VCaP (cell line): ENCODE measurements at regions not wholly inside any gene's neighbourhood (a gene's known extent, or its start where the extent isn't known, plus 50 kb on each side); places are given as distances from the start of the nearest gene placed in this dataset.
A peak's percentile ranks its signal among the peaks of the same experiment; 100 is the strongest.
"Not testable (repeated sequence)": the region's sequence is repeated elsewhere in the genome, so short reads cannot be mapped to it uniquely, and the experiment has no call there.

Experiments
- H3K27ac ChIP-seq: fragments of 450-650 bp; 2 replicates; pipeline ENCODE4 v1.5.1; 2017
- TF ChIP-seq, protein P1 (sequence below): fragments of 450-650 bp; conservative IDR thresholded peaks from 2 replicates; pipeline ENCODE4 v1.5.1; 2017; ENCODE audit warnings: mild to moderate bottlenecking, moderate library complexity

DNA sequence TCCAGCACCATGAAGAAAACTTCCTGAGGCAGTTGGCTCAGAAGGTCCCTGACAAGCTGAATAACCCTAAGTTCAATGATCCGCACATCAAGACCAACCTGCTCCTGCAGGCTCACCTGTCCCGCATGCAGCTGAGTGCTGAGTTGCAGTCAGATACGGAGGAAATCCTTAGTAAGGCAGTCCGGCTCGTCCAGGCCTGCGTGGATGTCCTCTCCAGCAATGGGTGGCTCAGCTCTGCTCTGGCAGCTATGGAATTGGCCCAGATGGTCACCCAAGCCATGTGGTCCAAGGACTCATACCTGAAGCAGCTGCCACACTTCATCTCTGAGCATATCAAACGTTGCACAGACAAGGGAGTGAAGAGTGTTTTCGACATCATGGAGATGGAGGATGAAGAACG, 88.4 kb upstream of the SMURF2 start:
- peak overlapping the region; percentile 60 for H3K27ac ChIP-seq
- TF ChIP-seq, protein P1, sequence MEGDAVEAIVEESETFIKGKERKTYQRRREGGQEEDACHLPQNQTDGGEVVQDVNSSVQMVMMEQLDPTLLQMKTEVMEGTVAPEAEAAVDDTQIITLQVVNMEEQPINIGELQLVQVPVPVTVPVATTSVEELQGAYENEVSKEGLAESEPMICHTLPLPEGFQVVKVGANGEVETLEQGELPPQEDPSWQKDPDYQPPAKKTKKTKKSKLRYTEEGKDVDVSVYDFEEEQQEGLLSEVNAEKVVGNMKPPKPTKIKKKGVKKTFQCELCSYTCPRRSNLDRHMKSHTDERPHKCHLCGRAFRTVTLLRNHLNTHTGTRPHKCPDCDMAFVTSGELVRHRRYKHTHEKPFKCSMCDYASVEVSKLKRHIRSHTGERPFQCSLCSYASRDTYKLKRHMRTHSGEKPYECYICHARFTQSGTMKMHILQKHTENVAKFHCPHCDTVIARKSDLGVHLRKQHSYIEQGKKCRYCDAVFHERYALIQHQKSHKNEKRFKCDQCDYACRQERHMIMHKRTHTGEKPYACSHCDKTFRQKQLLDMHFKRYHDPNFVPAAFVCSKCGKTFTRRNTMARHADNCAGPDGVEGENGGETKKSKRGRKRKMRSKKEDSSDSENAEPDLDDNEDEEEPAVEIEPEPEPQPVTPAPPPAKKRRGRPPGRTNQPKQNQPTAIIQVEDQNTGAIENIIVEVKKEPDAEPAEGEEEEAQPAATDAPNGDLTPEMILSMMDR: no peak

DNA sequence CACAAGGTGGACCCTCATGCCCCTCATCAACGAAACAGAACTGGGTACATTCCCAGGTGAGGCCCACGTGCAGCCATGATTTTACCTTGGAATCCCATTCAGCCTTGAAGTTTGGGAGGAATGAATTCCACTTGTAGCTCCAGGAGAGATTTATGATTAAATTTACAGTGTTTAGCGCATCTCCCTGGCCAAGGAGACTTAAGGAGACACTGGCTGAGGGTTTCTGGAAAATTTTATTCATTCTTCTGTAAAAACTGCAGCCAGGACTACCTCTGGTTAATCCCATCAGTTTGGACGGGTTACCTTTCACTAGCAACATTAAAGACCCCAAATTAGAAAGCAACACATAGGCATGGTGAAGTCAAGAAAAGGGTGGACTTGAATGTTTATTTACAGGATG, 87.2 kb upstream of the SMURF2 start:
- no peak overlapping the region for H3K27ac ChIP-seq
- TF ChIP-seq, protein P1: no peak

DNA sequence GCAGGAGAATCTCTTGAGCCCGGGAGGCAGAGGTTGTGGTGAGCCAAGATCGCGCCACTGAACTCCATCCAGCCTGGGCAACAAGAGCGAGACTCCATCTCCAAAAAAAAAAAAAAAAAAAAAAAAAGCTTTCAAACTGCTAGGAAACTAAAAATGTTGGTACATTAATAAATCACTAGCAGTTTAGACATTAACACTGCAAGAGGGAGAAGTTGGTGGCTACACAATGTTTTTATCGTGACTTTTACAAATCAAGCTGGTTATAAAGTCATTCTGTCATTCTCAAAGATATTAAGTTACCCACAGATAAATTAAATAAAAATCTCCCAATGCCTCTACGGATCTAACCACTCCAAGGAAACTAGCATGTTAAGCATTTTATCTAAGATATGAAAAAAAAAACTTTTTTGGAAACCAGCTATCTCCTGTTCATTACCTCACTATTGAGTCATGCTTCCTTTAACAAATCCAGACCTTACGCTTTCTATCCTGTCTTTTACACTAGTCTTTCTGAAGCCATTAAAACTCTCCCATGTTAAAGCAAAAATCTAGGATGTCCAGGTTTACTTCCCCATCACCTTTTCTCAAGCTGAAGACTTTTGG, 85.9 kb upstream of the SMURF2 start:
- no peak overlapping the region for H3K27ac ChIP-seq
- TF ChIP-seq, protein P1: no peak

GRCh38 chr17:64742326-64742725, 80.2 kb upstream of the SMURF2 start:
- TF ChIP-seq, protein P1: no peak
- no peak overlapping the region for H3K27ac ChIP-seq

GRCh38 chr17:64741916-64742315, 79.8 kb upstream of the SMURF2 start:
- H3K27ac ChIP-seq: not testable (repeated sequence)

DNA sequence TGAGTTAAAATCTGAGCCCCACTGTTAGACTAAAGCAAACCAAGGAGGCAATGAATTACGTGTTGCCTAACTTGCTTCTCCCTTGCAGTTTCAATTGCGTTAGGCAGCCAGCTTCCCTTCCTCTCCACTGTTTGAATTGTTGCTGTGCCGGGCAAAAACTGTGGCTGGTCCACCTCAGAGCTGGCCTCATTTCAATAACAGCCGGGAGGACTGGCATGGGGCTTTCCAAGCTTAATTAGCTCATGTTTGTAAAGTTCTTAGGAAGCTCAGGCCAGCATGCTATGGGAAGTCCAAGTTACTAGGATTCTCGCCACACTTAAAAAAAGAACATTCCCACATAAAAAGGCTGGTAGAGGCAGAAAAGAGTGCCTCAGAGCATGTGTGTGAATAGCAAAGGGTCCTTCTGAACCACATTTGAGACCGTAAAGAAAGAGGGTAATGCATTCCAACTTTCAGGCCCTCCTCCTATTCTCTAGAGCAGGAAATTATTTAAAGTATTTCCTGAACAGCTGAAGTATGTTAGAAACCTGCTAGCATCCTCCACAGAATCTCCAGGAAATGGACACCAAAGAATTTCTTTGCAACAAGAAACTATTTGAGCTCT, 79.0 kb upstream of the SMURF2 start:
- no peak overlapping the region for H3K27ac ChIP-seq
- TF ChIP-seq, protein P1: no peak

GRCh38 chr17:64739316-64740058, 77.4 kb upstream of the SMURF2 start:
- TF ChIP-seq, protein P1: no peak
- H3K27ac ChIP-seq: no peak overlapping the region
